SU-DHL-6 (cell line): ENCODE measurements at regions not wholly inside any gene's neighbourhood (a gene's known extent, or its start where the extent isn't known, plus 50 kb on each side); places are given as distances from the start of the nearest gene placed in this dataset.

Experiments
- H2AFZ ChIP-seq: fragments of 200-600 bp; sonication (generic); 2 replicates; pipeline ENCODE4 v1.6.1; 2014; ENCODE audit warnings: low read depth, mild to moderate bottlenecking, moderate library complexity, mixed read lengths, antibody characterized with exemption, low read length; ENCODE audit not compliant: severe bottlenecking
- H3F3A ChIP-seq: fragments of 200-600 bp; shearing (Covaris generic); 2 replicates; pipeline ENCODE4 v1.6.0; 2016; ENCODE audit warnings: antibody characterized with exemption, mild to moderate bottlenecking; ENCODE audit not compliant: insufficient read depth
- H3K27ac ChIP-seq: fragments of 200-600 bp; sonication (generic); 2 replicates; pipeline ENCODE4 v1.5.1; 2016; ENCODE audit warnings: low read depth, mild to moderate bottlenecking, low read length, moderate library complexity, mixed read lengths
- H3K27me3 ChIP-seq: fragments of 200-600 bp; sonication (generic), shearing (Covaris generic); 2 replicates; pipeline ENCODE4 v1.6.0; 2014; ENCODE audit warnings: mild to moderate bottlenecking, low read length
- H3K36me3 ChIP-seq: fragments of 200-600 bp; sonication (generic); 2 replicates; pipeline ENCODE4 v1.6.1; 2014; ENCODE audit warnings: mild to moderate bottlenecking, low read length, mixed read lengths
- H3K4me2 ChIP-seq: fragments of 300-600, 200-600 bp; shearing (Covaris generic), sonication (generic); 2 replicates; pipeline ENCODE4 v1.6.0; 2014; ENCODE audit warnings: low read length, low read depth, mild to moderate bottlenecking; ENCODE audit not compliant: poor library complexity, severe bottlenecking
- H3K4me3 ChIP-seq: fragments of 200-600 bp; sonication (generic); 2 replicates; pipeline ENCODE4 v1.5.1; 2014; ENCODE audit warnings: antibody characterized with exemption, low read length, mild to moderate bottlenecking, mixed read lengths; ENCODE audit not compliant: insufficient read depth, poor library complexity, severe bottlenecking
- H3K79me2 ChIP-seq: fragments of 200-600 bp; sonication (generic); 2 replicates; pipeline ENCODE4 v1.6.1; 2014; ENCODE audit warnings: mild to moderate bottlenecking, low read length, moderate library complexity; ENCODE audit not compliant: insufficient read depth
- H3K9ac ChIP-seq: fragments of 200-600 bp; sonication (generic); 2 replicates; pipeline ENCODE4 v1.7.0; 2014; ENCODE audit warnings: mild to moderate bottlenecking, low read length
- H3K9me2 ChIP-seq: fragments of 200-600 bp; sonication (generic); replicated peaks from 2 replicates; pipeline ENCODE4 v1.6.1; 2014; ENCODE audit warnings: low read length; ENCODE audit not compliant: insufficient read depth
- H3K9me3 ChIP-seq: fragments of 200-600 bp; sonication (generic); 2 replicates; pipeline ENCODE4 v1.6.1; 2014; ENCODE audit warnings: low read length, mixed read lengths; ENCODE audit not compliant: insufficient read depth
- H4K20me1 ChIP-seq: fragments of 200-600 bp; sonication (generic); 2 replicates; pipeline ENCODE4 v1.6.1; 2014; ENCODE audit warnings: low read depth, mild to moderate bottlenecking, antibody characterized with exemption, low read length, moderate library complexity, mixed read lengths
- CTCF ChIP-seq: fragments of 200-600 bp; sonication (generic); IDR thresholded peaks from one replicate; pipeline ENCODE4 v1.5.1; 2017; ENCODE audit warnings: antibody characterized with exemption, mild to moderate bottlenecking, low read length, moderate library complexity; ENCODE audit not compliant: insufficient read depth, poor library complexity, severe bottlenecking
- EZH2phosphoT487 ChIP-seq: fragments of 200-600 bp; sonication (generic), shearing (Covaris generic); conservative IDR thresholded peaks from 2 replicates; pipeline ENCODE4 v1.6.1; 2018; ENCODE audit warnings: mild to moderate bottlenecking, antibody characterized with exemption, low read length, moderate library complexity, mixed read lengths

GRCh38 chr2:175399326-175399725, 217.8 kb upstream of the ATP5MC3 start:
- Histone ChIP-seq H3K9me2 (no peaks in the 10 kb centered on the region), H3K36me3 (no peaks in the 10 kb centered on the region), H3K4me3 (no peak overlapping the region), H3F3A (no peaks in the 10 kb centered on the region), H3K79me2 (no peaks in the 10 kb centered on the region), H3K9ac (no peak overlapping the region), H3K9me3 (no peaks in the 10 kb centered on the region), H3K4me2 (no peak overlapping the region), H2AFZ (no peak overlapping the region), H3K27ac (no peak overlapping the region), H4K20me1 (no peaks in the 10 kb centered on the region), H3K27me3 (no peaks in the 10 kb centered on the region)
- TF ChIP-seq CTCF (no peak), EZH2phosphoT487 (no peak)

- Histone ChIP-seq H3F3A (no peaks in the 10 kb centered on the region), H3K36me3 (no peaks in the 10 kb centered on the region), H3K27ac (no peak overlapping the region), H3K9me3 (no peaks in the 10 kb centered on the region), H3K27me3 (no peaks in the 10 kb centered on the region), H4K20me1 (no peaks in the 10 kb centered on the region), H3K9ac (no peak overlapping the region), H3K4me3 (no peak overlapping the region), H2AFZ (no peak overlapping the region), H3K4me2 (no peak overlapping the region), H3K79me2 (no peaks in the 10 kb centered on the region), H3K9me2 (no peaks in the 10 kb centered on the region)
- TF ChIP-seq CTCF (no peak), EZH2phosphoT487 (no peak)
These were observed 217.3 kb upstream of the ATP5MC3 start for GRCh38 chr2:175398848-175399247.

- TF ChIP-seq EZH2phosphoT487 (no peak), CTCF (no peak)
- Histone ChIP-seq H4K20me1 (no peaks in the 10 kb centered on the region), H3K4me3 (no peak overlapping the region), H3F3A (no peaks in the 10 kb centered on the region), H3K79me2 (no peaks in the 10 kb centered on the region), H3K27ac (no peak overlapping the region), H3K9me2 (no peaks in the 10 kb centered on the region), H3K9me3 (no peaks in the 10 kb centered on the region), H3K27me3 (no peaks in the 10 kb centered on the region), H3K9ac (no peak overlapping the region), H2AFZ (no peak overlapping the region), H3K36me3 (no peaks in the 10 kb centered on the region), H3K4me2 (no peak overlapping the region)
These were observed 215.2 kb upstream of the ATP5MC3 start for GRCh38 chr2:175396696-175397095.
